Femur (tissue), 1 donor: ENCODE measurements at regions not wholly inside any gene's neighbourhood (a gene's known extent, or its start where the extent isn't known, plus 50 kb on each side); places are given as distances from the start of the nearest gene placed in this dataset.
A peak's percentile ranks its signal among the peaks of the same experiment; 100 is the strongest.

Source experiments
- DNase-seq: peaks from one replicate; pipeline ENCODE4 v3.0.0-alpha.2; 2017

DNA sequence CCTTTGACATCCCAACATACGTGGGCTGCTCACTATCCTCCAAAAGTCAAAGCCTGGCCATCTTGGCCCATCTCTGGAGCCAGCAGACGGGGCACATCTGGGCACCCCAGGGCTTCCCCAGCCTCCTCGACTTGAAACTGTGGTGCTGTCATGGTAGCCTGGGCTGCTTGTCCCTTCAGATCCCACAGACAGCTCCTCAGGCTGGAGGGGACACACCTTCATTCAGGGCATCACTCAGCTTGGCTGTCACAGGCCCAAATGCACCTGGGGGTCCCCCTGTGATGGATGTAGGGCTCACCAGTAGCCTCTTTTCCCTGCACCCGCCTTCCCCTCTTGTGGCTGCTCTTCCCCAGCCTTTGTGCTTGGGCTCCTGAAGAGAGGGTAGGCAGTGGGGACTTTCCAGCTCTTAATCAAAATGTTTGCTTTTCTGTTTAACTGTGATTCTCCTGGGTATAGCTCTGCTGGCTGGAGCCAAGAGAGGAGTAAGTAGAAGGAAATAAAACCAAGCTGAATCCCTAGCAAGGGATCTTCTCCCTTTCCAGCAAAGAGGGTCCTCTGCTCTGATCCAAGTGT is 92.3 kb downstream of the GYPC start:
- DNase-seq = no peak

DNA sequence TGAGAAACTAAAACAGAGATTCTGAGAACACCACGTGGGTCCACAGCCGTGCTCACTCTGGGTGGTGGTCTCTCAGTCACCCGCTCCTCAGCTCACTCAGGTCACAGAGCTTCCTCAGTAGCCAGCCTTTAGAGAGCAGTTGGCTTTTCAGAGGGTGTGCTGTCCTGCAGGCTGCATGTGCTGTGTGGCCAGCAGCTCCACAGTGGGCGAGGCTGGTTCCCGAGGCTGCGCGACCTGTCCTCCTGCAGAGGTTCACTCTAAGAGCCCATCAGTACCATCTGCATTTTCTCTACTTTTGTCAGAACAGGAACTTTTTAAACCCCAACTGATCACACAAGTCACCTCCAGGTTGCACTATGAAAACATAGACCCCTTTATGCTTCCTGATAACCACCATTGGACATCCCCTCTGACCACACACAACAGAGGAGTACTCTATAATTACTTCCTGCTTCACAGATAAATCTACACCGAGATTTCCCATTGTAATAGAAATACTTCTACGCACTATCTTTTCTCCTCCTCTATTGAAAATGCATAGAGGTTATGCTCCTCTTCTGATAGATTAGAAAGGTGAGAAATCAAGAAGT is 93.1 kb downstream of the GYPC start:
- no peak for DNase-seq

DNA sequence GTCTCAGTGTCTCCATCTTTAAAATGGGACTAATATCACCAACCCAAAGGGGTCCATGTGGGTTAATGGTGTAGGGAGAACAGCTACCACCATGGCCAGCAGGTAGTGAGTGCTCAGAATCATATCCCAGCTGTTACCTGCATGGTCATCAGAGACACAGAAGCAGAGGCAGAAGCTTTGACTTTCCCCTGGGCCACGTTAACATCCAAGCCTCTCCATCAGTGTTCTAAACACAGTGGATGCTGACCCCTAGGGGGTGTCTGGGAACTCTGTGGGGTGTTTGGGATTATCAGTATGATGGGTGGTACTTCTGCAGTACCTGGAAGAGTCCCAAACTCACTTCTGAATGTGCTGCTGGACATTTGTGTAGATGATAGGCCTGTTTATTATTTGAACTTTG is 93.6 kb downstream of the GYPC start:
- no peak for DNase-seq

DNA sequence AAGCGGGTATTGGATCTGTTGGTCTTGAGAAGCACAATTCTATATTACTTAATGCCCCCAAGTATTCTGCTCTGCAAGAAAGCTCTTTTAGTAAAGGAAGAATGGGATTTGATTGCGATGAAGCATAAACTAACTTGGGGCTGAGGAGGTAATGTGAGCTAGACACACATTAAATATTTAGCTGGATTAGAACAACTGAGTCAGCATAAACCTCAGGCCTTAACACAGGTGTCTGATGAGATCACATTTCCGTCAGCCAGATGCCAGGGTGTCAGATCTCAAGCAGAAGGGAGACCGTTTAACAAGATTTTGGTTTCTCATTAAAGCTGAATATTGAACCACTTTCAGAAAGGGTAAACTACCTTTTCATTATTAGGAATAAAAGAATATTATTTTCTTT is 94.5 kb downstream of the GYPC start:
- DNase-seq = no peak

DNA sequence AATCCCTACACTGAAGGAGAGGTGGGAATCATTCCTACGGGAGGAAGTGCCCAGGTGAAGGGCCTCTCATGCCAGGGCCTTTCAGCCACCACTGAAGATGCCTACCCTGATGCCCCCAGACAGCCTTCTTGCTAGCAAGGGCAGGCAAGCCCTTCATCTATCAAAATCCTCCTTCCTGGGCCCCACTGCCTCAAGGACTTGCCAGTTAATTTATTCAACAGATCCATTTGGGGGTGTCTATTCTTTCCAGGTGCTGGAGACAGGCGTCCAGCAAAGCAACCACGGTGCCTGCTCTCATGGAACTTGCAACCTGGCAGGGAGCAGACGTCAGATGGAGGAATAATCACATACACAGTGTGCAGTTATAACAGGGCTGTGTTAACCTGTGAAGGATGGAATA is 95.5 kb downstream of the GYPC start:
- no peak for DNase-seq

DNA sequence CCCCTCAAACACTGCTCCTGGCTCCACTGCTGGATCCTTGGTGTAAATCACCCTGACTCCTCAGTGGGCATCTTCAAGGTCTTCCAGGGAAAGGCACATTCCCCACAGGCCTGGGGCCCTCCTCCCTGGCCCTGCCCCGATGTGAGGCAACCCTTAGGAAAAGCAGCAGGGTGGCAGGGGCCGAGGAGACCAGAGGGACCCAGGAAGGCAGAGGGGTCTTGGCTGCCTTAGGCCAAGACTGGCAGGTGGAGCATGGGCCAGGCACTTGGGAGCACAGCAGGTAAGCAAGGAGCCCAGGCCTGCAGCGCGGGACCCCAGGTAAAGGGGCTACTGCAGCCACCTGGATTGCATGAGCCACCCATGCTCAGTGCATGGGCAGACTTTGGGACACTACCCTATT is 96.9 kb downstream of the GYPC start:
- no peak for DNase-seq

DNA sequence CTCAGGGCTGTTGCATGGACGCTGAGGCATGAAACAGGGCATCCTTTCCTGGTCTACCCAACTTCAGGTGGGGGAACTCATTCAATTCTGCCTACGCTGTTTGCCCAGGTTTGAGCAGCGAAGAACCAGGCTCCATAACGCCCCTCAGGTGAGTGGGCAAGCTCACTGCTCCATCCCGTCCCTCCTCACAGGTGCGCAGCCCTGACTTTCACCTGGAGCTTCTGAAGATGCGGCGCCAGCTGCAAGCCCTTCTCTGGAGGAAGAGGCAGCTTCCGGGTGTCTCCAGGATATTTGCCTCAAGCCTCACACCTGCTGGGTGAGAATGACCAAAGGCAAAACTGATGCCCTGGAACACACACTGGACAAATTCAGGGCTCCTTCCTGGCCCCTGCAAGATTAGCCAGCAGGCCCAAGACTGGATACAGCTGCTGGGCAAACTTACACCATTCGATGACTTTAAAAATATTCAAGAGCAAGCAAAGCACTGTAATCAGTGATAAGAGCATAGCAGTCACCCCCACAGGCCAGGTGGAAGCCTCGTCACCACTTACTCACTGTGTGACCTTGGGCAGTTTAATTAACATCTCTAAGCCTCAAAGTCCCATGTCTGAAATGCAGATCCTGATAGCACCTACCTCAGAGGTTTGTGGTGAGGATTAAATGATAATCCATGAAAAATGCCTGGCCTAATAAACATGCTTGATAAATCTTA is 97.7 kb downstream of the GYPC start:
- no peak for DNase-seq

DNA sequence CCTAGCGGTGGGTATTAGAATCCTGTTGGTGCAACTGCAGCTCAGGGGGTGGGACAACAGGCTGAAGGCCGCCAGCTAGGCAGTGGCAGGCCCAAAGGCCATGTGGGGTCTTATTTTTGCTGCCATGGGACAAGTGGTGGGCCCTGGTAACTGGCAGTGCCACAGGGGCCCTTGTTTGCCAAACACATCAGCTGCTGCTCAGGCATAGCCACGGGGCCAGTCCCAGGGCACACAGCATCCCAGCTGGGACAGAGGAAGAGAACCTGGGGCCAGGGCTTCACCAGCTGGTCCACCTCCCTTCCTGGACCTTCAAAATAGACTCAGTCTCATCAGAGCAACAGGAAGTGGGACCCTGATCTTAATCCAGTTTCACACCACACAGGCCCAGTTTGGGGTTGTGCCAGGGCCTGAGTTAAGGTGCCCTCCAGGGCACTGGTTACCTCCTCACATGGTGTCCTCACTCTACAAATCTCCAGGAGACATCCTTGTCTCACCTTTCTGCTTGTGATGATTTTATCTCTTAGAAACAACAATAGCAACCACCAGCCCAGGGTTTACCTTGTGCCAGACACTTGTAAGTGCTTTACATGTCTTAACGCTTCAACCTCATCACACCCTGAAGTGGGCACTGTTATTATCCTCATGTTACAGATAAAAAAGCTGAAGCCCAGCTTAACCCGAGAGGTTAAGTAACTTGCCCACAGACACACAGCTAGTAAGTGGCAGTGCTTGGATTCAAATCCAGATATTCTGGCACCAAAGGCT is 98.5 kb downstream of the GYPC start:
- no peak for DNase-seq

DNA sequence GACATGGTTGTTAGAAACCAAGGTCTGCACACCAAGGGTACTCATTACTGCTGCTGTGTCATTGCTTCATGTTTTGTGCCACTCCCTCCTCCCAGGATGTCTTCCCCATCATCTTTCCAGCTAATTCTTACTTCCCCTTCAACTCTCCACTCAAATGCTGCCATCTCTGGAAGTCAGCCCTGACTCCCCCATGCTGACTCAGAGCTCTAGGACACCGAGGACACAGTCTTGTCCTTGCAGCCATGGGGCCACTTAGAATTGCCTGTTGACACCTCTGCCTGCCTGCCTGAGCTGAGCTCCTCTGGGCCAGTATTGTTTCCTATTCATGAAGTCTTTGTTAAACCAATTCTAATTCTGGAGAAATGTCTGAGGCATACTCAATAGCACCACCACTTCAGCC is 100.2 kb downstream of the GYPC start:
- no peak for DNase-seq

DNA sequence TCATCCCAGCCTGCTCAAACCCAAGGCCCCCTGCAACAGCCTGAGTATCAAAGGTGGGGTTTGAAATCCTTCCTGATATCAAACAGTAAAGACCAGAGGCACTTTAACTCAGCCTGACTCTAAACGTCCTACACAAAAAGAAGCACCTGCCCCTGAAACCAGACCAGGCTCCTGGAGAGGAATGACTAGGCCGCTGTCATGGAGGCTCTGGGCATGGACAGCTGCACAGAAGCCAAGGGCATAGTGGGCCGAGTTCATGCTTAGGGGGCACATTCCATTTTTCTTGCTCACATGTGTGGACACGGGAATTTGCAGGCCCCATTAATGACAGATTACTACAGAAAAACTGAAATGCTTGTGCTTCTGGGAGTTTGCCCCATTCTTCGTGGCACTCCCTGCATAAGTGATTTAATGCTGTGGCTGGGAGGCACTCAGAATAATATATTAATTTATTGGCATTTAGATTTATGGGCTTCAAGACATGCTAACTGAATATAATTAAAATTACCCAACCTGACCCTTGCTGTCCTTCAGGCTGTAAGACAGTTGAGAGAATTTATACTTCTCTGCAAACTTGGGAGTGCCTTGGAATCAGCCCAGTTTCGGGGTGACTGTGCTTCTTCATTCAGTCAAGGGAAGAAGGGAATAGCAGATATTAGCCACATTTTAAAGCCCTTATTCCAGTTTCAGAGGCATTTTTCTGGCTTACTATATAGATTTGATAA is 105.5 kb downstream of the GYPC start:
- DNase-seq = no peak

DNA sequence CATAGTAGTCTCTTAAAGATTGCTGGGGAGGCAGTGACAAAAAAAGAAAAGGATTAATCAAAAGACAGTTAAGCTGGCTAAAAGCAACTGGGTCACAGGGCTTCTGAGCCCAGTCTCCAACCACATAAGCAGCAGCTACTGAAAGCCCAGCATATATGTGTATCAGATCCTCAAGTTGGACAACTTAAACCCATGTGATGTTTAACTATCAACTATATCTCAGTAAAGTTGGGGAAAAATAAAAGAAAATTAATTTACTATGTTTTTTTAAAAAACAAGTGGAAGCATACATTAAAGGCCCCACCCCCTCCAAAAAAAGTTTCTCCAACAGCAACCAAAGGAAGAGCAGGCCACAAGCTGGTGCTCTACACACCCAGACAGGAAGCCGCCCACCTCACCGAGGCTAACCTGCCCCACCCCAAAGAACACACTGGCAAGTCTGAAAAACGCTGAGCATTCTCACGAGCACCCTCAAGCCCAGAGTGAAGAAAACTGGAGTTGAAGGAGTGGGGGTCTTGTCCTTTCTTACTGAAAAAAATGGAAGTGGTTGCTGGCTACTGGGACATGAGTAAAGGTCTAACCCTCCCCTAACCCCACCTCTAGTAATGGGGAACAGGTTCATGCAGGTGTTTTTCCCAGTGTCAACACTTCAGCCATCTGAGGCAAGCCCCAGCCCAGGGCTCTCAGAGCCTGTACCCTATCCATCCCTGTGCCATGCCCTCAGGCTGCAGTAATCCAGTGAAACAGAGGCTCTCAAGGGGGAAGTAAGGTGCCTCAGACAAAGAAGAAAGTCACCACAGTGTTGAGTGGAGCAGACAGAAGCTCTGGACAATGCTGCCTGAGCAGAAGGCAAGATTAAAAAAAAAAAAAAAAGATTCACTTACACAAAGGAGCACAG is 106.3 kb downstream of the GYPC start:
- no peak for DNase-seq

DNA sequence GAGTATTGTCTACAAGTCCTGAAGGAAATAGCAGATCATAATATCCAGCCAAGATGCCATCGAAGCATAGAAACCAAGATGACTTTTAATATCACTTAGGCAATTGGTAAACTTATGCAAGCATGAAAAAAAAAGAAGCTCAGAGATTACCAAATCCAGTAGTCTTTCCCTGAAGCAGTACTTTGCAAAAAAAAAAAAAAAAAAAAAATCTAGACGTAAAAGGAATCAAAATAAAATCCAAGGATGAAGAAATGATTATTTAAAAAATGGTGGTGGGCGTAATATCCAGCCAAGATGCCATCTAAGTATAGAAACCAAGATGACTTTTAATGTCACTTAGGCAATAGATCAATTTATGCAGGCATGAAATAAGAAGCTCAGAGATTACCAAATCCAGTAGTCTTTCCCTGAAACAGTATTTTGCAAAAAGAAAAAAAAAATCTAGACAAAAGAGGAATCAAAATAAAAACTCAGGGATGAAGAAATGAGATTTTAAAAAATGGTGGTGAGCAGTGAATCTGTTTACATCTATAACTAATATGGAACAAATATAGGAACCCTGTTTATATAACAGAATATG is 108.8 kb downstream of the GYPC start:
- DNase-seq = no peak

DNA sequence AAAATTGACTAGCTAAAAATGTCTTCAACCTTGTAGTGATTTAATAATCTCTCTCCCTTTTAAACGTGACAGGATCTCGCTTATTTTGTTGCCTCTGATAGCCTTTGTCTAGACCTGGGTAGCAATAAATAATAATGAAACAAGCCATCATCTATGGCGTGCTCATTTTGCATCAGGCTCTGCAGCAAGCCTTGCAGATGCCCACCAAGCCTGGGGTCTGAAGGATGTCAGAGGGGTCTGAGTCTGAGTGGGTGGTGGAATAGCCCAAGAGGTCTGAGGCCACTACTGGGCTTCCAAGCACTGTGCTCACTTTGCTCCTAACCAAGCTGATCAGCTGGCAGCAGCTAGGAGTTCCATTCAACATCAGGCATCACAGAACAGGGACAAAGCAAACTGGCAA is 109.4 kb downstream of the GYPC start:
- no peak for DNase-seq

DNA sequence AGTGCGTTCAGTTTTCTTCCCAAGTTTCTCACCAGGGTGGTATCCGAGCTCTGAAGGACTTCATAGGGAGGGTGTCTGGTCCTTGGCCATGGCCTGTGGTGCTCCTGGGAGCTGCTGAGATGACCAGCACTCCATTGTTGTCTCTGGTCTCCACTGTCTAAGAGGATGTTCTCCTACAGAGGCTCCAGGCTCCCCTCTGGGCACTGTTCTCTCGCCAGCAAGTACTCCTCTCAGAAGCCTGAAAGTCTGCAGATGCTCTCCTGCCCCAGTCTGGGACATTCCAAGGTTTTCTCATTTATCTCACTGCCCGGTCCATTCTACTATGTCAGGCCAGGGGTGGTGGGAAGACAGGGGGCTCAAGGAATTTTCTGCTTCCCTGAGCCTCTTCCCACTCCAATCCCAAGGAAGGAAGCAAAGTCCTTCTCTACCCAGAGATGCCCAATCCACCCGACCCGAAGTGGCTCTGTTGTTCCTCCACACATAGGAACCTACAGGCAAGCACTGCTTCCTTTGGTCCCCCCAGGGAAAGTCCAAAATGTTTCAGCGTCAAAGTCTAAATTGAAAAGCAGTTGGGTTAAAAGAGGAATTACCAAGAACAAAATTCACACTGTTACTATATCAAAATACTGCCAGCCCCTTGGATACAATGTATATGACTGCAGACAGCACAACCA is 110.5 kb downstream of the GYPC start:
- no peak for DNase-seq

DNA sequence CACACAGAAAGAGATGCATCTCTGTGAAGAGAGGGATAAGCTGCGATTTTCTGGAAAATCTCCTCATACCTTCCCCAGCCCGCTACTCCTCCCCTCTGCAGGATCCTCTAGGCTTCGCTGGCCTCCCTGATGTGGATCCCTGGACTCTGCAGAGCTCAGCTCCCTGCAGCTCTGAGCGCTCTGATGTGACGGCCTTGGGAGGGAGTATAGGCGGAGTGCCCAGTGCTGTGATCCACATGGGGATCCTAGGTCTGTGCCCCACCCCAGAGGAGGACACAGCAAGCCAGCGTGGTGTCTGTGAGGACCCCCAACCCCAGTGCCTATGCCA is 111.0 kb downstream of the GYPC start:
- DNase-seq = no peak

DNA sequence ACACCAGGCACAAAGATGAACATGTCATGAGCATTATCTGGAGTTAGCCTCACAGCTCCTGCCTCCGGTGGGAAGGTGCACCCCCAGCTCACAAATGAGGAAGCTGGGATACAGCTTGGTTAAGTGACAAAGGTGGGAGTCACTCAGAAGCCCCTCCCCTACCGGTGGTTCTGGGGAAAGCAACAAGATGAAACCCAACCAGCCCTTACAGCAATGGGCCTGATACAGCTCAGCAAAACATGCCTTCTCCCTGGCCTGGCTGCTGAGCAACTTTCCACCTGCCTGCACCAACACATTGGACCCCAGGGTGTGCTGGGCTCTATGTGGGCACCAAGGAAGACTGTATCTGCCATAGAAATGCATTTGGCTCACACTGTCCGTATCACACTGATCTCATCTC is 113.2 kb downstream of the GYPC start:
- peak; percentile 5 for DNase-seq

DNA sequence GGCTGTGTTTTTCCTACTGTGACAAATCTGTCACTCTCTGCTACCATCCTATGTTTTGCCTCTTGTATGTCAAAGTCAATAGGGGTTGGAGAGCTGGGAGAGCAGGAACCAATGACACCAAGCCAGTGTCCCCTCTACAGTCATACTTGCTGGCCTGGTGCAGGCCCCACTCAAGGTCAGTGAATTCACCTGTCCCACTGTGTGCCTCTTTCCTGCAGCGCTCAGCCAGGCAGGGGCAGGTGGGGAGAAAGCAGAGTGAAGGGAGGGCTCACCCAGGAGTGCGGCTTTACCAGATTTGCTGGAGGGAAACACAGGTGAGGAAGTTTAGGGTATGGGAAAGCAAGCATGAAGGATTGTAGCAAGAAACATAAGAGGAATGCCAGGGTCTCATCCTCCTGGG is 114.5 kb downstream of the GYPC start:
- DNase-seq = peak; percentile 8

DNA sequence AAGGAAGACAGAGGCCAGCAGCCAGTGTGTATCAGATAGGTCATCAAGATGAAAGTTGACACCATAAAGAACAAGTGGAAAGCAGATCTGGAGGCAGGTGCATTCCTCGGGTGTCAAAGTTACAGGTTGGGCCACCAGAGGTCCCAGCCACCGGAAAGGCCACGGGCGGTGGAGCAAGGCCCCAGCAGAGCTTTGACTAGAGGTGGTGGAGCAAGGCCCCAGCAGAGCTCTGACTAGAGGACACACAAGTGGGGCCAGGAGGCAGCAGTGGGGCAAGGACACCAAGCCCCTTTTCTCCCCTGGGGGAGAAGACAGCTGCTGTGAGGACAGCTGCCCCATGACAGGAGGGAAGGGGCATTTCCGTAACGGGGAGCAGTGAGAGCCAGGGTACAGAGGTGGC is 115.1 kb downstream of the GYPC start:
- DNase-seq = peak; percentile 8

DNA sequence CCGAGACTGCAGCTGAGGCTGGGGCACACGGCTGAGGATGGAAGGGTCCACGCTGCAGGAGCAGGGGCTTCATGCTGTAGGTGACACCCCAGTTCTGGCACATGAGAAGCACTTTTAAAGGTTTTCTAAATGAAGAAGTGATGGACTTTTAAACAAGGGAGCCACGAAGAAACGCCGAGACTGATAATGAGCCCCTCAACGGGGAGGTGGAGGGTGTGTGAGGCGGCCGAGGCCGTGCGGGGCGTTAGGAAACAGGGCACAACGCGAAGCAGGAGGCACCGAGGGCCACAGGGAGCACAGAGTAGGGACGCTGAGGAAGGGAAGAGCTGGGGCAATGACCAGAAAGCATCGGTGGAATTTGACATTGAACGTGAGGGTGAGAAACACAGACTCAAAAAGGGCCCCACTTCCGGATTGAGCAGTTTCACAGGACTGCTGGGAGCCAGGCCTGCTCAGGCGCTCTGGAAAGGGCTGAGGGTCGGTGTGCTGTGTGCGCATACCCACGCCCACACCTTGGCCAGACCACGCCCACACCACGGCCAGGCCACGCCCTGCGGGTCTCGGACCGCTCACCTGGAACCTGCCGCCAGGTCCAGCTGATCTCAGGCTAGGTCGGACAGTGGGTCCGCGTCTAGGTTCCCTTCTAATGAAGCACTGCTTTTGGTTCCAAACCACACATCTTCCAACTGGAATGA is 115.7 kb downstream of the GYPC start:
- peak; percentile 12 for DNase-seq

DNA sequence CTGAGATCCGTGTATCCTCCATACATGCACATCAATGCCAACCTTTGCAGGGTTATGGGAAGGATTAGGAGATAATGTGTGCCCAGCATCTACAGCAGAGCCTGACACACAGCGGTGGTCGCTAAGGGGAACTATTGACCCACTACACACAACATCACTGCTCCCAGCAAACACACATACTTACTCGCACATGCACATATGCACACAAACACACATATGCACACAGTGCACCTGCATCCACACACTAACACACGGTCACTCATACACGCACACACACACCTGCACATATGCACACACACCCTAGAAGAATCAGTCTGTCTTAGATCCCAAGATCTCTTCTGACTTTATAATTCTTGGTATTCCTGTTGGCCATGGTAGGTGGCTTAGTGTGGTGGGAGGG is 118.3 kb downstream of the GYPC start:
- no peak for DNase-seq

DNA sequence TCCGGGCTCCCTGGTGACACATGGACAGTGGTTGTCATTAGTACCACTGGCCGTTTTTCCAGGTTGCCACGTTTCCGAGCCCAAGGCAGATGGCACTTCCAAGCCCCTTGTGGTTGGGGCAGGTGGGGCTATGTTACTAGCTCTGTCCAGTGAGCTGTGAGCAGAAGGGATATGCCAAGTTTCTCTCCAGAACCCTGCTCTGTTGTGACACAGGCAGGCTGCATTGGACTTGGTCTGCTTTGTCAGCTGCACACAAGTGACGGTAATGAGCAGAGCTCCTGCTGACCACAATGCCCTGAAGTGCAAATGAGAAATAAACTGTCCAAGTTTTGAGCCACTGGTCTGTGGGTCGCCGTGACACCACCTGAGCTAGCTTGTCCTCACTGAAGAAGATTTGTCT is 118.8 kb downstream of the GYPC start:
- no peak for DNase-seq
